WTC11 (cell line): ENCODE measurements at regions not wholly inside any gene's neighbourhood (a gene's known extent, or its start where the extent isn't known, plus 50 kb on each side); places are given as distances from the start of the nearest gene placed in this dataset.

Source experiments
- ATAC-seq: fragments of 200-7000 bp; cut with Tn5 transposase; 2 replicates; pipeline ENCODE4 v1.10.0; 2021; ENCODE audit warnings: mild to moderate bottlenecking, moderate library complexity
- CTCF ChIA-PET: fragments of 300-600 bp; sonication (Branson Sonifier 250); formaldehyde crosslinking; loops from one replicate; lab custom pipeline; 2021; ENCODE audit warnings: antibody characterized with exemption; lab: Charles Lee
- POLR2A ChIA-PET: fragments of 350-600 bp; sonication (Branson Sonifier 250); formaldehyde crosslinking; loops from one replicate; lab custom pipeline; 2021; ENCODE audit warnings: antibody characterized with exemption; lab: Charles Lee
- DNase-seq: peaks from one replicate; pipeline ENCODE4 v3.0.0; 2021; ENCODE audit warnings: low spot score
- H3K27ac Mint-ChIP-seq: 2 replicates; pipeline ENCODE4 v1.8.0; 2021; ENCODE audit warnings: mixed read lengths
- H3K27me3 Mint-ChIP-seq: 2 replicates; pipeline ENCODE4 v1.8.0; 2021; ENCODE audit warnings: low read depth, mild to moderate bottlenecking, moderate library complexity, mixed read lengths
- H3K36me3 Mint-ChIP-seq: 2 replicates; pipeline ENCODE4 v1.8.0; 2021; ENCODE audit warnings: mixed read lengths
- H3K4me1 Mint-ChIP-seq: 2 replicates; pipeline ENCODE4 v1.8.0; 2022; ENCODE audit warnings: mixed read lengths
- H3K4me3 Mint-ChIP-seq: 2 replicates; pipeline ENCODE4 v1.8.0; 2021; ENCODE audit warnings: mild to moderate bottlenecking, moderate library complexity, mixed read lengths
- H3K9me3 Mint-ChIP-seq: 2 replicates; pipeline ENCODE4 v1.8.0; 2021; ENCODE audit warnings: mixed read lengths
- CBFB ChIP-seq: sonication (generic); formaldehyde crosslinking; IDR thresholded peaks from 2 replicates; pipeline ENCODE4 v1.8.1; 2022; ENCODE audit warnings: mild to moderate bottlenecking, low read depth, missing genetic modification reagents
- CTCF ChIP-seq: fragments of 200-600 bp; IDR thresholded peaks from 2 replicates; pipeline ENCODE4 v1.8.0; 2022; ENCODE audit warnings: antibody characterized with exemption
- GABPB1 ChIP-seq: sonication (generic); formaldehyde crosslinking; IDR thresholded peaks from 2 replicates; pipeline ENCODE4 v1.8.1; 2023; ENCODE audit warnings: mild to moderate bottlenecking, missing genetic modification reagents
- GRHL2 ChIP-seq: fragments of 250-450 bp; sonication (Bioruptor Pico); IDR thresholded peaks from 2 replicates; pipeline ENCODE4 v1.8.0; 2022; ENCODE audit warnings: mild to moderate bottlenecking, moderate library complexity; ENCODE audit not compliant: insufficient replicate concordance, severe bottlenecking
- MAX ChIP-seq: sonication (generic); formaldehyde crosslinking; IDR thresholded peaks from 2 replicates; pipeline ENCODE4 v1.8.0; 2022; ENCODE audit warnings: mild to moderate bottlenecking, missing genetic modification reagents
- MXD4 ChIP-seq: fragments of 250-450 bp; sonication (Bioruptor Pico); IDR thresholded peaks from 2 replicates; pipeline ENCODE4 v1.8.0; 2021; ENCODE audit warnings: mild to moderate bottlenecking, moderate library complexity, borderline replicate concordance
- RELA ChIP-seq: sonication (generic); formaldehyde crosslinking; IDR thresholded peaks from 2 replicates; pipeline ENCODE4 v1.8.1; 2022; ENCODE audit warnings: missing genetic modification reagents, mild to moderate bottlenecking, borderline replicate concordance
- TCF7 ChIP-seq: sonication (generic); formaldehyde crosslinking; IDR thresholded peaks from 2 replicates; pipeline ENCODE4 v1.8.0; 2022; ENCODE audit warnings: mild to moderate bottlenecking, low read depth, missing genetic modification reagents, moderate library complexity
- TEAD4 ChIP-seq: sonication (generic); formaldehyde crosslinking; IDR thresholded peaks from 2 replicates; pipeline ENCODE4 v1.8.0; 2022; ENCODE audit warnings: mild to moderate bottlenecking, missing genetic modification reagents
- ZBTB43 ChIP-seq: sonication (generic); formaldehyde crosslinking; IDR thresholded peaks from 2 replicates; pipeline ENCODE4 v1.8.1; 2023; ENCODE audit warnings: mild to moderate bottlenecking, missing genetic modification reagents
- ZNF138 ChIP-seq: sonication (generic); formaldehyde crosslinking; conservative IDR thresholded peaks from 2 replicates; pipeline ENCODE4 v1.8.1; 2022; ENCODE audit warnings: mild to moderate bottlenecking, moderate library complexity, missing genetic modification reagents
- ZNF232 ChIP-seq: sonication (generic); formaldehyde crosslinking; IDR thresholded peaks from 2 replicates; pipeline ENCODE4 v1.8.0; 2022; ENCODE audit warnings: mild to moderate bottlenecking, missing genetic modification reagents
- ZNF416 ChIP-seq: fragments of 250-450 bp; sonication (Bioruptor Pico); IDR thresholded peaks from 2 replicates; pipeline ENCODE4 v1.9.0; 2021; ENCODE audit warnings: mild to moderate bottlenecking, inconsistent platforms
- ZNF423 ChIP-seq: fragments of 250-450 bp; sonication (Bioruptor Pico); IDR thresholded peaks from 2 replicates; pipeline ENCODE4 v2.1.2; 2022; ENCODE audit warnings: mild to moderate bottlenecking, moderate library complexity
- ZNF671 ChIP-seq: fragments of 250-450 bp; sonication (Bioruptor Pico); IDR thresholded peaks from 2 replicates; pipeline ENCODE4 v1.8.0; 2021; ENCODE audit warnings: mild to moderate bottlenecking
- TF ChIP-seq, protein P1 (sequence below): sonication (generic); formaldehyde crosslinking; conservative IDR thresholded peaks from 2 replicates; pipeline ENCODE4 v1.8.1; 2023; ENCODE audit warnings: mild to moderate bottlenecking, low read depth, missing genetic modification reagents, moderate library complexity
- TF ChIP-seq, protein P2 (sequence below): sonication (generic); formaldehyde crosslinking; IDR thresholded peaks from 2 replicates; pipeline ENCODE4 v1.8.0; 2023; ENCODE audit warnings: missing genetic modification reagents, mild to moderate bottlenecking, borderline replicate concordance
- TF ChIP-seq, protein P3 (sequence below): sonication (generic); formaldehyde crosslinking; IDR thresholded peaks from 2 replicates; pipeline ENCODE4 v1.8.1; 2023; ENCODE audit warnings: mild to moderate bottlenecking, missing genetic modification reagents, borderline replicate concordance
- TF ChIP-seq, protein P4 (sequence below): fragments of 250-450 bp; sonication (Bioruptor Pico); IDR thresholded peaks from 2 replicates; pipeline ENCODE4 v1.9.0; 2021; ENCODE audit warnings: mild to moderate bottlenecking

GRCh38 chr4:188714501-188714900, 575.3 kb downstream of the TRIML1 start:
- no peak overlapping the region for H3K27ac Mint-ChIP-seq
- ATAC-seq (no peak), DNase-seq (no peak)
- H3K9me3 Mint-ChIP-seq, result no peaks in the 10 kb centered on the region
- no peak overlapping the region for H3K4me3 Mint-ChIP-seq
- no peaks in the 10 kb centered on the region for H3K36me3 Mint-ChIP-seq
- TF ChIP-seq ZBTB43 (CRISPR knock-in tag), result no peak
- TF ChIP-seq, protein P1, sequence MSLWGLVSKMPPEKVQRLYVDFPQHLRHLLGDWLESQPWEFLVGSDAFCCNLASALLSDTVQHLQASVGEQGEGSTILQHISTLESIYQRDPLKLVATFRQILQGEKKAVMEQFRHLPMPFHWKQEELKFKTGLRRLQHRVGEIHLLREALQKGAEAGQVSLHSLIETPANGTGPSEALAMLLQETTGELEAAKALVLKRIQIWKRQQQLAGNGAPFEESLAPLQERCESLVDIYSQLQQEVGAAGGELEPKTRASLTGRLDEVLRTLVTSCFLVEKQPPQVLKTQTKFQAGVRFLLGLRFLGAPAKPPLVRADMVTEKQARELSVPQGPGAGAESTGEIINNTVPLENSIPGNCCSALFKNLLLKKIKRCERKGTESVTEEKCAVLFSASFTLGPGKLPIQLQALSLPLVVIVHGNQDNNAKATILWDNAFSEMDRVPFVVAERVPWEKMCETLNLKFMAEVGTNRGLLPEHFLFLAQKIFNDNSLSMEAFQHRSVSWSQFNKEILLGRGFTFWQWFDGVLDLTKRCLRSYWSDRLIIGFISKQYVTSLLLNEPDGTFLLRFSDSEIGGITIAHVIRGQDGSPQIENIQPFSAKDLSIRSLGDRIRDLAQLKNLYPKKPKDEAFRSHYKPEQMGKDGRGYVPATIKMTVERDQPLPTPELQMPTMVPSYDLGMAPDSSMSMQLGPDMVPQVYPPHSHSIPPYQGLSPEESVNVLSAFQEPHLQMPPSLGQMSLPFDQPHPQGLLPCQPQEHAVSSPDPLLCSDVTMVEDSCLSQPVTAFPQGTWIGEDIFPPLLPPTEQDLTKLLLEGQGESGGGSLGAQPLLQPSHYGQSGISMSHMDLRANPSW (CRISPR knock-in tag), result no peak
- TF ChIP-seq ZNF416, result no peak
- no peak for TF ChIP-seq ZNF423 (CRISPR knock-in tag)
- no peak for TF ChIP-seq RELA
- no peak for TF ChIP-seq GRHL2
- TF ChIP-seq, protein P2, sequence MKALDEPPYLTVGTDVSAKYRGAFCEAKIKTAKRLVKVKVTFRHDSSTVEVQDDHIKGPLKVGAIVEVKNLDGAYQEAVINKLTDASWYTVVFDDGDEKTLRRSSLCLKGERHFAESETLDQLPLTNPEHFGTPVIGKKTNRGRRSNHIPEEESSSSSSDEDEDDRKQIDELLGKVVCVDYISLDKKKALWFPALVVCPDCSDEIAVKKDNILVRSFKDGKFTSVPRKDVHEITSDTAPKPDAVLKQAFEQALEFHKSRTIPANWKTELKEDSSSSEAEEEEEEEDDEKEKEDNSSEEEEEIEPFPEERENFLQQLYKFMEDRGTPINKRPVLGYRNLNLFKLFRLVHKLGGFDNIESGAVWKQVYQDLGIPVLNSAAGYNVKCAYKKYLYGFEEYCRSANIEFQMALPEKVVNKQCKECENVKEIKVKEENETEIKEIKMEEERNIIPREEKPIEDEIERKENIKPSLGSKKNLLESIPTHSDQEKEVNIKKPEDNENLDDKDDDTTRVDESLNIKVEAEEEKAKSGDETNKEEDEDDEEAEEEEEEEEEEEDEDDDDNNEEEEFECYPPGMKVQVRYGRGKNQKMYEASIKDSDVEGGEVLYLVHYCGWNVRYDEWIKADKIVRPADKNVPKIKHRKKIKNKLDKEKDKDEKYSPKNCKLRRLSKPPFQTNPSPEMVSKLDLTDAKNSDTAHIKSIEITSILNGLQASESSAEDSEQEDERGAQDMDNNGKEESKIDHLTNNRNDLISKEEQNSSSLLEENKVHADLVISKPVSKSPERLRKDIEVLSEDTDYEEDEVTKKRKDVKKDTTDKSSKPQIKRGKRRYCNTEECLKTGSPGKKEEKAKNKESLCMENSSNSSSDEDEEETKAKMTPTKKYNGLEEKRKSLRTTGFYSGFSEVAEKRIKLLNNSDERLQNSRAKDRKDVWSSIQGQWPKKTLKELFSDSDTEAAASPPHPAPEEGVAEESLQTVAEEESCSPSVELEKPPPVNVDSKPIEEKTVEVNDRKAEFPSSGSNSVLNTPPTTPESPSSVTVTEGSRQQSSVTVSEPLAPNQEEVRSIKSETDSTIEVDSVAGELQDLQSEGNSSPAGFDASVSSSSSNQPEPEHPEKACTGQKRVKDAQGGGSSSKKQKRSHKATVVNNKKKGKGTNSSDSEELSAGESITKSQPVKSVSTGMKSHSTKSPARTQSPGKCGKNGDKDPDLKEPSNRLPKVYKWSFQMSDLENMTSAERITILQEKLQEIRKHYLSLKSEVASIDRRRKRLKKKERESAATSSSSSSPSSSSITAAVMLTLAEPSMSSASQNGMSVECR (CRISPR knock-in tag), result no peak
- TF ChIP-seq, protein P3, sequence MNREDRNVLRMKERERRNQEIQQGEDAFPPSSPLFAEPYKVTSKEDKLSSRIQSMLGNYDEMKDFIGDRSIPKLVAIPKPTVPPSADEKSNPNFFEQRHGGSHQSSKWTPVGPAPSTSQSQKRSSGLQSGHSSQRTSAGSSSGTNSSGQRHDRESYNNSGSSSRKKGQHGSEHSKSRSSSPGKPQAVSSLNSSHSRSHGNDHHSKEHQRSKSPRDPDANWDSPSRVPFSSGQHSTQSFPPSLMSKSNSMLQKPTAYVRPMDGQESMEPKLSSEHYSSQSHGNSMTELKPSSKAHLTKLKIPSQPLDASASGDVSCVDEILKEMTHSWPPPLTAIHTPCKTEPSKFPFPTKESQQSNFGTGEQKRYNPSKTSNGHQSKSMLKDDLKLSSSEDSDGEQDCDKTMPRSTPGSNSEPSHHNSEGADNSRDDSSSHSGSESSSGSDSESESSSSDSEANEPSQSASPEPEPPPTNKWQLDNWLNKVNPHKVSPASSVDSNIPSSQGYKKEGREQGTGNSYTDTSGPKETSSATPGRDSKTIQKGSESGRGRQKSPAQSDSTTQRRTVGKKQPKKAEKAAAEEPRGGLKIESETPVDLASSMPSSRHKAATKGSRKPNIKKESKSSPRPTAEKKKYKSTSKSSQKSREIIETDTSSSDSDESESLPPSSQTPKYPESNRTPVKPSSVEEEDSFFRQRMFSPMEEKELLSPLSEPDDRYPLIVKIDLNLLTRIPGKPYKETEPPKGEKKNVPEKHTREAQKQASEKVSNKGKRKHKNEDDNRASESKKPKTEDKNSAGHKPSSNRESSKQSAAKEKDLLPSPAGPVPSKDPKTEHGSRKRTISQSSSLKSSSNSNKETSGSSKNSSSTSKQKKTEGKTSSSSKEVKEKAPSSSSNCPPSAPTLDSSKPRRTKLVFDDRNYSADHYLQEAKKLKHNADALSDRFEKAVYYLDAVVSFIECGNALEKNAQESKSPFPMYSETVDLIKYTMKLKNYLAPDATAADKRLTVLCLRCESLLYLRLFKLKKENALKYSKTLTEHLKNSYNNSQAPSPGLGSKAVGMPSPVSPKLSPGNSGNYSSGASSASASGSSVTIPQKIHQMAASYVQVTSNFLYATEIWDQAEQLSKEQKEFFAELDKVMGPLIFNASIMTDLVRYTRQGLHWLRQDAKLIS (CRISPR knock-in tag), result no peak
- TF ChIP-seq, protein P4, sequence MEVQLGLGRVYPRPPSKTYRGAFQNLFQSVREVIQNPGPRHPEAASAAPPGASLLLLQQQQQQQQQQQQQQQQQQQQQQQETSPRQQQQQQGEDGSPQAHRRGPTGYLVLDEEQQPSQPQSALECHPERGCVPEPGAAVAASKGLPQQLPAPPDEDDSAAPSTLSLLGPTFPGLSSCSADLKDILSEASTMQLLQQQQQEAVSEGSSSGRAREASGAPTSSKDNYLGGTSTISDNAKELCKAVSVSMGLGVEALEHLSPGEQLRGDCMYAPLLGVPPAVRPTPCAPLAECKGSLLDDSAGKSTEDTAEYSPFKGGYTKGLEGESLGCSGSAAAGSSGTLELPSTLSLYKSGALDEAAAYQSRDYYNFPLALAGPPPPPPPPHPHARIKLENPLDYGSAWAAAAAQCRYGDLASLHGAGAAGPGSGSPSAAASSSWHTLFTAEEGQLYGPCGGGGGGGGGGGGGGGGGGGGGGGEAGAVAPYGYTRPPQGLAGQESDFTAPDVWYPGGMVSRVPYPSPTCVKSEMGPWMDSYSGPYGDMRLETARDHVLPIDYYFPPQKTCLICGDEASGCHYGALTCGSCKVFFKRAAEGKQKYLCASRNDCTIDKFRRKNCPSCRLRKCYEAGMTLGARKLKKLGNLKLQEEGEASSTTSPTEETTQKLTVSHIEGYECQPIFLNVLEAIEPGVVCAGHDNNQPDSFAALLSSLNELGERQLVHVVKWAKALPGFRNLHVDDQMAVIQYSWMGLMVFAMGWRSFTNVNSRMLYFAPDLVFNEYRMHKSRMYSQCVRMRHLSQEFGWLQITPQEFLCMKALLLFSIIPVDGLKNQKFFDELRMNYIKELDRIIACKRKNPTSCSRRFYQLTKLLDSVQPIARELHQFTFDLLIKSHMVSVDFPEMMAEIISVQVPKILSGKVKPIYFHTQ (CRISPR knock-in tag), result no peak
- TF ChIP-seq ZNF671 (CRISPR knock-in tag), result no peak
- TF ChIP-seq CBFB (CRISPR knock-in tag), result no peak
- no peak for TF ChIP-seq CTCF
- no peak for TF ChIP-seq ZNF138 (CRISPR knock-in tag)
- TF ChIP-seq TCF7 (CRISPR knock-in tag), result no peak
- TF ChIP-seq GABPB1 (CRISPR knock-in tag), result no peak
- no peak for TF ChIP-seq TEAD4 (CRISPR knock-in tag)
- TF ChIP-seq MXD4 (CRISPR knock-in tag), result no peak
- no peak for TF ChIP-seq ZNF232 (CRISPR knock-in tag)
- TF ChIP-seq MAX (CRISPR knock-in tag), result no peak
- H3K4me1 Mint-ChIP-seq, result no peaks in the 10 kb centered on the region
- ChIA-PET CTCF (no interaction called here), POLR2A (no interaction called here)
- no peaks in the 10 kb centered on the region for H3K27me3 Mint-ChIP-seq
